HCT116 (cell line): ENCODE measurements at regions not wholly inside any gene's neighbourhood (a gene's known extent, or its start where the extent isn't known, plus 50 kb on each side); places are given as distances from the start of the nearest gene placed in this dataset.

Experiments
- ATAC-seq: fragments of 200-7000 bp; cut with Tn5 transposase; 2 replicates; pipeline ENCODE4 v1.9.1; 2020; ENCODE audit warnings: mild to moderate bottlenecking, moderate library complexity
- BruUV-seq: library from RNA; stranded (reverse); fragments of 400-500 nt; replicated peaks from 2 replicates; lab custom pipeline; 2021; lab: Mats Ljungman, UMichigan
- CTCF ChIA-PET: fragments of 300-600 bp; sonication (Branson Sonifier 250); formaldehyde crosslinking; loops from one replicate; lab custom pipeline; 2021; ENCODE audit warnings: antibody characterized with exemption; lab: Charles Lee
- POLR2A ChIA-PET: fragments of 300-600, 350-600 bp; sonication (Branson Sonifier 250); formaldehyde crosslinking; loops from one replicate; lab custom pipeline; 2021; ENCODE audit warnings: antibody characterized with exemption; lab: Charles Lee
- RAD21 ChIA-PET, 2 experiments: fragments of 300-600 bp; sonication (Branson Sonifier 250); formaldehyde crosslinking; loops; one replicate each; lab custom pipeline; 2023; ENCODE audit warnings: low total read pairs in 2 of 2; ENCODE audit not compliant: uncharacterized antibody in 2 of 2, unreplicated experiment in 2 of 2, low non-redundant PET in 1 of 2; lab: Charles Lee
- DNase-seq: peaks from one replicate; pipeline ENCODE4 v3.0.0-alpha.2; 2010; ENCODE audit warnings: low read depth, low spot score
- H2AFZ ChIP-seq: fragments of 200-600 bp; shearing (Covaris generic), sonication (generic); 2 replicates; pipeline ENCODE4 v1.6.1; 2017; ENCODE audit warnings: low read depth, mixed run types, mixed read lengths, antibody characterized with exemption, low read length; ENCODE audit not compliant: poor library complexity, severe bottlenecking
- H3K27ac ChIP-seq: 2 replicates; pipeline ENCODE4 v1.5.1; 2012; ENCODE audit warnings: low read depth, low read length
- H3K27me3 ChIP-seq: fragments of 200-600 bp; sonication (generic); 2 replicates; pipeline ENCODE4 v1.6.1; 2016; ENCODE audit warnings: mixed run types, low read length, mixed read lengths; ENCODE audit not compliant: insufficient read depth
- H3K36me3 ChIP-seq, 2 experiments: fragments of 200-500 bp in 1 of 2; fragments of 200-600 bp in 1 of 2; sonication (Bioruptor generic) in 1 of 2; sonication (generic) in 1 of 2; 2 replicates each; pipeline versions ENCODE4 v1.5.1 to v1.6.1; 2014 to 2016; ENCODE audit warnings: low read length in 2 of 2, inconsistent platforms in 1 of 2, mixed read lengths in 1 of 2, mixed run types in 1 of 2; ENCODE audit not compliant: insufficient read depth in 2 of 2, control insufficient read depth in 1 of 2
- H3K4me1 ChIP-seq, 2 experiments: fragments of 200-600 bp in 1 of 2; sonication (generic) in 1 of 2; 2 replicates each; pipeline versions ENCODE4 v1.5.1 to v1.6.1; 2012 to 2017; ENCODE audit warnings: low read length in 2 of 2, inconsistent platforms in 1 of 2, mild to moderate bottlenecking in 1 of 2, mixed read lengths in 1 of 2, mixed run types in 1 of 2, moderate library complexity in 1 of 2; ENCODE audit not compliant: insufficient read depth in 2 of 2, control insufficient read depth in 1 of 2
- H3K4me2 ChIP-seq: fragments of 200-600 bp; sonication (generic); 2 replicates; pipeline ENCODE4 v1.6.1; 2017; ENCODE audit warnings: mixed run types, low read length, mixed read lengths
- H3K4me3 ChIP-seq, 2 experiments: fragments of 200-600 bp in 1 of 2; sonication (generic) in 1 of 2; replicated peaks in 1 of 2; 2 replicates each; pipeline ENCODE4 v1.5.1; 2011 to 2016; ENCODE audit warnings: low read length in 2 of 2, control low read depth in 1 of 2, low read depth in 1 of 2, mild to moderate bottlenecking in 1 of 2, mixed read lengths in 1 of 2, mixed run types in 1 of 2
- H3K79me2 ChIP-seq: fragments of 200-600 bp; sonication (generic); 2 replicates; pipeline ENCODE4 v1.6.1; 2017; ENCODE audit warnings: mild to moderate bottlenecking, mixed run types, low read length, moderate library complexity, mixed read lengths; ENCODE audit not compliant: insufficient read depth
- H3K9ac ChIP-seq: fragments of 200-600 bp; sonication (generic); 2 replicates; pipeline ENCODE4 v1.6.1; 2016; ENCODE audit warnings: low read length, mixed read lengths
- H3K9me2 ChIP-seq: fragments of 200-600 bp; sonication (generic), shearing (Covaris generic); 2 replicates; pipeline ENCODE4 v1.6.1; 2017; ENCODE audit warnings: mixed run types, mild to moderate bottlenecking, moderate library complexity; ENCODE audit not compliant: insufficient read depth
- H3K9me3 ChIP-seq, 2 experiments: fragments of 200-500 bp in 1 of 2; fragments of 200-600 bp in 1 of 2; sonication (Bioruptor generic) in 1 of 2; sonication (generic) in 1 of 2; 2 replicates each; pipeline ENCODE4 v1.6.1; 2014 to 2017; ENCODE audit warnings: low read length in 2 of 2, mixed read lengths in 2 of 2, inconsistent platforms in 1 of 2, low read depth in 1 of 2, mild to moderate bottlenecking in 1 of 2, mixed run types in 1 of 2, moderate library complexity in 1 of 2; ENCODE audit not compliant: control insufficient read depth in 1 of 2, insufficient read depth in 1 of 2
- H4K20me1 ChIP-seq: fragments of 200-600 bp; sonication (generic), shearing (Covaris generic); 2 replicates; pipeline ENCODE4 v1.6.1; 2017; ENCODE audit warnings: mixed run types, mild to moderate bottlenecking, moderate library complexity; ENCODE audit not compliant: insufficient read depth
- CBX3 ChIP-seq: IDR thresholded peaks from 2 replicates; pipeline ENCODE4 v1.6.1; 2012; ENCODE audit warnings: low read depth
- CEBPB ChIP-seq: IDR thresholded peaks from 2 replicates; pipeline ENCODE4 v1.6.1; 2012; ENCODE audit warnings: low read depth
- EGR1 ChIP-seq: IDR thresholded peaks from 2 replicates; pipeline ENCODE4 v1.6.1; 2012; ENCODE audit warnings: low read depth
- ELF1 ChIP-seq: IDR thresholded peaks from 2 replicates; pipeline ENCODE4 v1.6.1; 2012; ENCODE audit warnings: low read depth, borderline replicate concordance
- EZH2 ChIP-seq: fragments of 200-600 bp; sonication (generic); IDR thresholded peaks from 2 replicates; pipeline ENCODE4 v1.6.1; 2017; ENCODE audit warnings: antibody characterized with exemption, mixed run types
- EZH2phosphoT487 ChIP-seq: fragments of 200-600 bp; IDR thresholded peaks from 2 replicates; pipeline ENCODE4 v1.6.1; 2018; ENCODE audit warnings: antibody characterized with exemption, borderline replicate concordance
- FOSL1 ChIP-seq: IDR thresholded peaks from 2 replicates; pipeline ENCODE4 v1.6.1; 2012; ENCODE audit warnings: low read depth
- JUND ChIP-seq: IDR thresholded peaks from 2 replicates; pipeline ENCODE4 v1.6.1; 2012
- POLR2A ChIP-seq: IDR thresholded peaks from 2 replicates; pipeline ENCODE4 v1.7.0; 2011; ENCODE audit warnings: borderline replicate concordance; ENCODE audit not compliant: insufficient read depth, insufficient read length; ENCODE audit errors: extremely low read depth
- POLR2AphosphoS5 ChIP-seq: IDR thresholded peaks from 2 replicates; pipeline ENCODE4 v1.6.1; 2011; ENCODE audit warnings: mild to moderate bottlenecking, low read depth, low read length, moderate library complexity
- RAD21 ChIP-seq: IDR thresholded peaks from 2 replicates; pipeline ENCODE4 v1.6.1; 2012; ENCODE audit warnings: low read depth, mild to moderate bottlenecking
- SIN3A ChIP-seq: IDR thresholded peaks from 2 replicates; pipeline ENCODE4 v1.6.1; 2012; ENCODE audit warnings: low read depth
- SP1 ChIP-seq: IDR thresholded peaks from 2 replicates; pipeline ENCODE4 v1.6.1; 2012; ENCODE audit warnings: low read depth
- SRF ChIP-seq: IDR thresholded peaks from 2 replicates; pipeline ENCODE4 v1.6.1; 2012; ENCODE audit warnings: low read depth
- YY1 ChIP-seq: IDR thresholded peaks from 2 replicates; pipeline ENCODE4 v1.6.1; 2011; ENCODE audit warnings: low read length, low read depth, moderate library complexity, mild to moderate bottlenecking; ENCODE audit not compliant: insufficient replicate concordance; ENCODE audit errors: extremely low read depth
- ZFX ChIP-seq: fragments of 450-650 bp; IDR thresholded peaks from 2 replicates; pipeline ENCODE4 v1.6.1; 2017
- ZNF274 ChIP-seq: fragments of 200-500 bp; sonication (Bioruptor generic); IDR thresholded peaks from 2 replicates; pipeline ENCODE4 v1.6.1; 2014; ENCODE audit warnings: mild to moderate bottlenecking, low read depth, low read length, inconsistent platforms
- intact Hi-C: fragments of 100-400 bp; cut with micrococcal nuclease; formaldehyde crosslinking; loops from 2 replicates; pipeline ENCODE4 v1.10.0; 2022
- TF ChIP-seq, protein P1 (sequence below): IDR thresholded peaks from 2 replicates; pipeline ENCODE4 v1.6.1; 2012
- TF ChIP-seq, protein P2 (sequence below): IDR thresholded peaks from 2 replicates; pipeline ENCODE4 v1.6.1; 2012
- TF ChIP-seq, protein P3 (sequence below): IDR thresholded peaks from 2 replicates; pipeline ENCODE4 v1.6.1; 2012; ENCODE audit warnings: low read depth
- TF ChIP-seq, protein P4 (sequence below), 3 experiments: fragments of 200-600 bp in 1 of 3; sonication (generic) in 1 of 3; IDR thresholded peaks in 2 of 3; conservative IDR thresholded peaks in 1 of 3; 2 replicates each; pipeline ENCODE4 v1.5.1; 2012 to 2017; ENCODE audit warnings: low read depth in 2 of 3, low read length in 2 of 3, antibody characterized with exemption in 1 of 3, borderline replicate concordance in 1 of 3, control low read depth in 1 of 3, mild to moderate bottlenecking in 1 of 3, mixed read lengths in 1 of 3, mixed run types in 1 of 3, moderate library complexity in 1 of 3; ENCODE audit not compliant: insufficient read depth in 1 of 3

DNA sequence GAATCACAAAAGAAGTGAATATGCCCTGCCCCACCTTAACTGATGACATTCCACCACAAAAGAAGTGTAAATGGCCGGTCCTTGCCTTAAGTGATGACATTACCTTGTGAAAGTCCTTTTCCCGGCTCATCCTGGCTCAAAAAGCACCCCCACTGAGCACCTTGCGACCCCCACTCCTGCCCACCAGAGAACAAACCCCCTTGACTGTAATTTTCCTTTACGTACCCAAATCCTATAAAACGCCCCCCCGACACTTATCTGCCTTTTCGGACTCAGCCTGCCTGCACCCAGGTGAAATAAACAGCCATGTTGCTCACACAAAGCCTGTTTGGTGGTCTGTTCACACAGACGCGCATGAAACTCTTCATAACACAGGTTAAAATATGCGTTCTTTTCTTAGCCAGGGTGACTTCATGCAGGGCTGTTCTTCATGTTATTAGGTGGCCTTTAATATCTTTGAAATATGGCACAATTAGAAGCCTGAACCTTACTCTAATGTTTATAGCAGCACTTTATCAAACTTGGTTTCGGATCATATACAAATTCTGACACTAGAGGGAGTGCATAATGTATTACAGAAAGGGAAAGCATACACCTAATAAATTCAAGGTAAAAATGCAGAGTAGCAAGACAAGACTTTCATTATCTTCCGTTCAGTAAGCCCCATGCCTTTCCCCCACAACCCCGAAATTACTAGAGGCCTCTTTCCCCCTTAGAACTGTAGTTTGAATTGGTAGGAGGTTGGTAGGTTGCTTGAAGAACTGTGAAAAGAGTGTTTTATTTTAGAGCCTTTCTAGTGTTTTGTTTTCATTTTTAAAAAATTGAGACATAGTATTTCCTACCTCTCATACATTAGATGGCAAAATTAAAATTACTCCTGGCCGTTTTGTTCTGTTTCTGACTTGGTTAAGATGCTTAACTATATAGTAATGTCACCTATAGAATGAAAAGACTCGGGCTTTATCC is 117.9 kb downstream of the NPY start:
- RAD21 ChIA-PET = no interaction called here
- no TSS peak for BruUV-seq
- Histone ChIP-seq H3K9me3 (no peaks in the 10 kb centered on the region), H3K79me2 (no peaks in the 10 kb centered on the region), H4K20me1 (no peaks in the 10 kb centered on the region), H2AFZ (peak overlapping the region; percentile 57), H3K4me3 (no peak overlapping the region; a peak in 1 of 4 replicates), H3K27ac (no peak overlapping the region), H3K9ac (no peak overlapping the region), H3K4me2 (peak overlapping the region; percentile 52), H3K36me3 (no peaks in the 10 kb centered on the region), H3K4me1 (peaks cover 0 to 4% of the 10 kb centered on the region in 2 experiments; a peak in 2 of 4 replicates), H3K27me3 (no peaks in the 10 kb centered on the region), H3K9me2 (no peaks in the 10 kb centered on the region)
- intact Hi-C loops = loop anchor here (1.0 to 5.0 kb wide), 4 partner anchors 185 to 696 kb away; no protein-coding TSS in a partner anchor
- CTCF ChIA-PET = interaction anchor here (0.5 to 1.2 kb wide), 2 partner anchors 171 to 263 kb away, joined by 3 to 4 read pairs; partner anchors contain the start of gene PALS2
- POLR2A ChIA-PET = no interaction called here
- DNase-seq (peak; percentile 28), ATAC-seq (peak; percentile 78)
- TF ChIP-seq POLR2AphosphoS5 (no peak), ZNF274 (no peak), EGR1 (no peak), POLR2A (no peak), ELF1 (no peak), YY1 (no peak), JUND (no peak), SIN3A (no peak), SP1 (no peak), CBX3 (no peak), FOSL1 (no peak), ZFX (no peak), EZH2 (no peak), SRF (no peak), RAD21 (peak; percentile 68), EZH2phosphoT487 (no peak), CEBPB (no peak)
- TF ChIP-seq, protein P1, sequence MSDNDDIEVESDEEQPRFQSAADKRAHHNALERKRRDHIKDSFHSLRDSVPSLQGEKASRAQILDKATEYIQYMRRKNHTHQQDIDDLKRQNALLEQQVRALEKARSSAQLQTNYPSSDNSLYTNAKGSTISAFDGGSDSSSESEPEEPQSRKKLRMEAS = peak; percentile 14; the same call in 1 of the 2 replicates
- TF ChIP-seq, protein P2, sequence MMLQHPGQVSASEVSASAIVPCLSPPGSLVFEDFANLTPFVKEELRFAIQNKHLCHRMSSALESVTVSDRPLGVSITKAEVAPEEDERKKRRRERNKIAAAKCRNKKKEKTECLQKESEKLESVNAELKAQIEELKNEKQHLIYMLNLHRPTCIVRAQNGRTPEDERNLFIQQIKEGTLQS = no peak
- TF ChIP-seq, protein P3, sequence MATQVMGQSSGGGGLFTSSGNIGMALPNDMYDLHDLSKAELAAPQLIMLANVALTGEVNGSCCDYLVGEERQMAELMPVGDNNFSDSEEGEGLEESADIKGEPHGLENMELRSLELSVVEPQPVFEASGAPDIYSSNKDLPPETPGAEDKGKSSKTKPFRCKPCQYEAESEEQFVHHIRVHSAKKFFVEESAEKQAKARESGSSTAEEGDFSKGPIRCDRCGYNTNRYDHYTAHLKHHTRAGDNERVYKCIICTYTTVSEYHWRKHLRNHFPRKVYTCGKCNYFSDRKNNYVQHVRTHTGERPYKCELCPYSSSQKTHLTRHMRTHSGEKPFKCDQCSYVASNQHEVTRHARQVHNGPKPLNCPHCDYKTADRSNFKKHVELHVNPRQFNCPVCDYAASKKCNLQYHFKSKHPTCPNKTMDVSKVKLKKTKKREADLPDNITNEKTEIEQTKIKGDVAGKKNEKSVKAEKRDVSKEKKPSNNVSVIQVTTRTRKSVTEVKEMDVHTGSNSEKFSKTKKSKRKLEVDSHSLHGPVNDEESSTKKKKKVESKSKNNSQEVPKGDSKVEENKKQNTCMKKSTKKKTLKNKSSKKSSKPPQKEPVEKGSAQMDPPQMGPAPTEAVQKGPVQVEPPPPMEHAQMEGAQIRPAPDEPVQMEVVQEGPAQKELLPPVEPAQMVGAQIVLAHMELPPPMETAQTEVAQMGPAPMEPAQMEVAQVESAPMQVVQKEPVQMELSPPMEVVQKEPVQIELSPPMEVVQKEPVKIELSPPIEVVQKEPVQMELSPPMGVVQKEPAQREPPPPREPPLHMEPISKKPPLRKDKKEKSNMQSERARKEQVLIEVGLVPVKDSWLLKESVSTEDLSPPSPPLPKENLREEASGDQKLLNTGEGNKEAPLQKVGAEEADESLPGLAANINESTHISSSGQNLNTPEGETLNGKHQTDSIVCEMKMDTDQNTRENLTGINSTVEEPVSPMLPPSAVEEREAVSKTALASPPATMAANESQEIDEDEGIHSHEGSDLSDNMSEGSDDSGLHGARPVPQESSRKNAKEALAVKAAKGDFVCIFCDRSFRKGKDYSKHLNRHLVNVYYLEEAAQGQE = no peak
- TF ChIP-seq, protein P4, sequence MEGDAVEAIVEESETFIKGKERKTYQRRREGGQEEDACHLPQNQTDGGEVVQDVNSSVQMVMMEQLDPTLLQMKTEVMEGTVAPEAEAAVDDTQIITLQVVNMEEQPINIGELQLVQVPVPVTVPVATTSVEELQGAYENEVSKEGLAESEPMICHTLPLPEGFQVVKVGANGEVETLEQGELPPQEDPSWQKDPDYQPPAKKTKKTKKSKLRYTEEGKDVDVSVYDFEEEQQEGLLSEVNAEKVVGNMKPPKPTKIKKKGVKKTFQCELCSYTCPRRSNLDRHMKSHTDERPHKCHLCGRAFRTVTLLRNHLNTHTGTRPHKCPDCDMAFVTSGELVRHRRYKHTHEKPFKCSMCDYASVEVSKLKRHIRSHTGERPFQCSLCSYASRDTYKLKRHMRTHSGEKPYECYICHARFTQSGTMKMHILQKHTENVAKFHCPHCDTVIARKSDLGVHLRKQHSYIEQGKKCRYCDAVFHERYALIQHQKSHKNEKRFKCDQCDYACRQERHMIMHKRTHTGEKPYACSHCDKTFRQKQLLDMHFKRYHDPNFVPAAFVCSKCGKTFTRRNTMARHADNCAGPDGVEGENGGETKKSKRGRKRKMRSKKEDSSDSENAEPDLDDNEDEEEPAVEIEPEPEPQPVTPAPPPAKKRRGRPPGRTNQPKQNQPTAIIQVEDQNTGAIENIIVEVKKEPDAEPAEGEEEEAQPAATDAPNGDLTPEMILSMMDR (IDR thresholded peaks at IDR 0.05 in 2 of 3, conservative IDR thresholded peaks at IDR 0.05 in 1 of 3; ENCODE audit: borderline replicate concordance in 1 of 3, insufficient read depth in 1 of 3, low read depth in 2 of 3, low read length in 2 of 3) = peak; percentile 46 to 66 (median 57)
